OCI-LY1 (cell line): ENCODE measurements at regions not wholly inside any gene's neighbourhood (a gene's known extent, or its start where the extent isn't known, plus 50 kb on each side); places are given as distances from the start of the nearest gene placed in this dataset.

Experiments used
- EZH2 ChIP-seq: fragments of 200-600 bp; sonication (generic), shearing (Covaris generic); IDR thresholded peaks from 2 replicates; pipeline ENCODE4 v1.8.0; 2017; ENCODE audit warnings: borderline replicate concordance, mixed run types, mild to moderate bottlenecking, antibody characterized with exemption, low read length, moderate library complexity, mixed read lengths
- TF ChIP-seq, protein P1 (sequence below): fragments of 200-600 bp; sonication (generic), shearing (Covaris generic); IDR thresholded peaks from 2 replicates; pipeline ENCODE4 v1.5.1; 2017; ENCODE audit warnings: mild to moderate bottlenecking, antibody characterized with exemption, low read length, moderate library complexity, mixed read lengths

DNA sequence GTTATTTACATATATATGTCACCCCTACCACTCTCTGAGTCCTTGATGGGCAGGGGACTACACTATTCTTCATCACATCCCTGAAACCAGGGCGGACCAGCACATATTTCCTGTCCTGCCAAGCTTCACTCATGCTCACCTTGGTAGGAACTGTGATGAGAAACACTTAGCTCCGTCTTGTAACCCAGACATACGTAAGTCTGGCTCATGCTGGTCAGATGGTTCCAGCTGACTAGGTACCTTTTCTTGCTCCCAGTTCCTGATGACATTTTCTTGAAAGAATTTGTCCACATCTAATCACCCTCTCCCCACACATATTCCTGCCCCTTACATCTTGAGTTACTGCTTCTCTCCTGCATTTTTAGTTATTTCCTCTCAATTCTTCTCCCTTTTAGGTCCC lies 122.2 kb upstream of the MYLIP start:
- TF ChIP-seq, protein P1, sequence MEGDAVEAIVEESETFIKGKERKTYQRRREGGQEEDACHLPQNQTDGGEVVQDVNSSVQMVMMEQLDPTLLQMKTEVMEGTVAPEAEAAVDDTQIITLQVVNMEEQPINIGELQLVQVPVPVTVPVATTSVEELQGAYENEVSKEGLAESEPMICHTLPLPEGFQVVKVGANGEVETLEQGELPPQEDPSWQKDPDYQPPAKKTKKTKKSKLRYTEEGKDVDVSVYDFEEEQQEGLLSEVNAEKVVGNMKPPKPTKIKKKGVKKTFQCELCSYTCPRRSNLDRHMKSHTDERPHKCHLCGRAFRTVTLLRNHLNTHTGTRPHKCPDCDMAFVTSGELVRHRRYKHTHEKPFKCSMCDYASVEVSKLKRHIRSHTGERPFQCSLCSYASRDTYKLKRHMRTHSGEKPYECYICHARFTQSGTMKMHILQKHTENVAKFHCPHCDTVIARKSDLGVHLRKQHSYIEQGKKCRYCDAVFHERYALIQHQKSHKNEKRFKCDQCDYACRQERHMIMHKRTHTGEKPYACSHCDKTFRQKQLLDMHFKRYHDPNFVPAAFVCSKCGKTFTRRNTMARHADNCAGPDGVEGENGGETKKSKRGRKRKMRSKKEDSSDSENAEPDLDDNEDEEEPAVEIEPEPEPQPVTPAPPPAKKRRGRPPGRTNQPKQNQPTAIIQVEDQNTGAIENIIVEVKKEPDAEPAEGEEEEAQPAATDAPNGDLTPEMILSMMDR, result no peak
- no peak for TF ChIP-seq EZH2
